Prostate gland (tissue), 2 donors: ENCODE measurements at regions not wholly inside any gene's neighbourhood (a gene's known extent, or its start where the extent isn't known, plus 50 kb on each side); places are given as distances from the start of the nearest gene placed in this dataset.

Source experiments
- POLR2A ChIP-seq: fragments of 450-650 bp; IDR thresholded peaks from one replicate; pipeline ENCODE4 v1.6.1; 2016; ENCODE audit warnings: antibody characterized with exemption, mild to moderate bottlenecking
- TF ChIP-seq, protein P1 (sequence below), 4 experiments: fragments of 200-600 bp in 2 of 4; fragments of 450-650 bp in 2 of 4; sonication (generic) in 2 of 4; IDR thresholded peaks; 1 replicate in 3 of 4; 2 replicates in 1 of 4; pipeline ENCODE4 v1.5.1; 2016 to 2019; ENCODE audit warnings: antibody characterized with exemption in 4 of 4, mild to moderate bottlenecking in 2 of 4, moderate library complexity in 2 of 4

DNA sequence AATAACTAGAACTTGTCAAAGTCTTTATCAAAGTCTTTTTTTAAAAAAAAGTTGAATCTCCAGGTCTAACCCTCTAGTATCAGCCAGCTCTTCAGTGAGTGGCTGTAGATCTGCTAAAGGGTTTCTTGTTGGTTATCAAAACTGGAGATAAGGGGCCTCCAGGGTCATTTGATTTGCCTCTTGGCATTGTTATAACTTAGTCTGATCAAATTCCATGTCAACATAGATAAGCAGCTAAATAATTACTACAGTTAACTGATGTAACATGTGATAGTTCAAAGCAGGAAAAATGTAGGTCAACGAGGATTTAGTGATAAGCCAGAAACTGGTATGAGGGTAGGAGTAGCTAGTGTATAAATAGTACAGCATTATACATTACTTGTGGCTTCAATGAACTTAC lies 465.1 kb downstream of the PDHA2 start:
- TF ChIP-seq, protein P1, sequence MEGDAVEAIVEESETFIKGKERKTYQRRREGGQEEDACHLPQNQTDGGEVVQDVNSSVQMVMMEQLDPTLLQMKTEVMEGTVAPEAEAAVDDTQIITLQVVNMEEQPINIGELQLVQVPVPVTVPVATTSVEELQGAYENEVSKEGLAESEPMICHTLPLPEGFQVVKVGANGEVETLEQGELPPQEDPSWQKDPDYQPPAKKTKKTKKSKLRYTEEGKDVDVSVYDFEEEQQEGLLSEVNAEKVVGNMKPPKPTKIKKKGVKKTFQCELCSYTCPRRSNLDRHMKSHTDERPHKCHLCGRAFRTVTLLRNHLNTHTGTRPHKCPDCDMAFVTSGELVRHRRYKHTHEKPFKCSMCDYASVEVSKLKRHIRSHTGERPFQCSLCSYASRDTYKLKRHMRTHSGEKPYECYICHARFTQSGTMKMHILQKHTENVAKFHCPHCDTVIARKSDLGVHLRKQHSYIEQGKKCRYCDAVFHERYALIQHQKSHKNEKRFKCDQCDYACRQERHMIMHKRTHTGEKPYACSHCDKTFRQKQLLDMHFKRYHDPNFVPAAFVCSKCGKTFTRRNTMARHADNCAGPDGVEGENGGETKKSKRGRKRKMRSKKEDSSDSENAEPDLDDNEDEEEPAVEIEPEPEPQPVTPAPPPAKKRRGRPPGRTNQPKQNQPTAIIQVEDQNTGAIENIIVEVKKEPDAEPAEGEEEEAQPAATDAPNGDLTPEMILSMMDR (IDR thresholded peaks at IDR 0.05) = no peak
- no peak for TF ChIP-seq POLR2A
